NCI-H748 (cell line): ENCODE measurements at regions not wholly inside any gene's neighbourhood (a gene's known extent, or its start where the extent isn't known, plus 50 kb on each side); places are given as distances from the start of the nearest gene placed in this dataset.

Experiments
- DNase-seq: peaks from one replicate; lab custom pipeline; 2025; ENCODE audit not compliant: unreplicated experiment; lab: John Stamatoyannopoulos, UW

- no peak for DNase-seq
These were observed 61.7 kb upstream of the DCAF8L1 start for GRCh38 chrX:28042826-28043564.

DNA sequence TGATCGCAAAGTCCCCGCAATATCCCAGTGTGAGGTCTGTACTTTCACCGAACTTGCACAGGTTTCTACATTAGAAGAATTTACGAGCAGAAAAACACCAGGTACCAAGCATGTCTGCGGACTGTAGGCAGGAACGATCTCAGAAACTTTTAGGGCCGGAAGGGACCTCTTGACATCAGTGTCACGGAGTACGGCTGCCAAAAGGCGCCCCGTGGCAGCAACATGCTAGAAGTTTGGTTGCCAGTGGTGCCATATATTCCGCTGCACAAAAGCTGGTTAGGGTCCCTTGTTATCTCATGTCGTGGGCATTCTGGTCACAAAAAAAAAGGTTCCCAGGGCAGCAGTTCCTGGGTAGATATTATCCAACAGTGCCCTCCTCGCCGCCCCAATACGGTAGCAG, 61.0 kb upstream of the DCAF8L1 start:
- no peak for DNase-seq

DNA sequence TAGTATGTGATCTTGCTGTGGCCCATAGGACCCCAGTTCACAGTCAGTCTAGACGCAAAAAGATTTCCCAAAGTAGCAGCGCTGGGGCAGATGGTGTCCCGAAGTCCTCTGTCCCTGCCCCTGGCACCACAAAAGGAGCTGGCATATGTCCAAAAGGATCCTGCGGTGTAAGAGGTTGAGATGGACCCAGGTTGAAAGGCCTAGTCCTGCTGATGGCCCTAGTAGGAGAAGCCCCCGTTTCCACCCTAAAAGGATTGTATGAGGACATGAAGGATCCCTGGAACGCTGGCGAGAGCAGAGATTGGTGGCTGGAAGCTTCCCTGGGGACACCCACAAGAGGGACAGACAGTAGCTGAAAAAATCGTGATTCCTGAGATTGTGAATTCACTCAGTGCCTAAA, 58.0 kb upstream of the DCAF8L1 start:
- DNase-seq, result no peak
